ENCODE measurements at regions not wholly inside any gene's neighbourhood (a gene's known extent, or its start where the extent isn't known, plus 50 kb on each side); places are given as distances from the start of the nearest gene placed in this dataset.

GRCh38 chr4:24060932-24061331, 171.1 kb upstream of the PPARGC1A start:
- Histone ChIP-seq H3K27ac (ENCODE audit: low read length) (no peak overlapping the region), H3K36me3 (ENCODE audit: insufficient read depth, low read depth, low read length) (no peaks in the 10 kb centered on the region), H3K4me1 (ENCODE audit: insufficient read depth, low read length) (no peaks in the 10 kb centered on the region), H3K4me3 (ENCODE audit: low read length) (no peak overlapping the region), H3K9me3 (ENCODE audit: insufficient read depth, low read depth, low read length) (no peaks in the 10 kb centered on the region), H3K9ac (ENCODE audit: low read depth, low read length) (no peak overlapping the region), H3K27me3 (ENCODE audit: insufficient read depth, low read length) (no peaks in the 10 kb centered on the region)

- Histone ChIP-seq H3K9me3 (ENCODE audit: insufficient read depth, low read depth, low read length) (no peaks in the 10 kb centered on the region), H3K36me3 (ENCODE audit: insufficient read depth, low read depth, low read length) (no peaks in the 10 kb centered on the region), H3K9ac (ENCODE audit: low read depth, low read length) (no peak overlapping the region), H3K4me1 (ENCODE audit: insufficient read depth, low read length) (no peaks in the 10 kb centered on the region), H3K27me3 (ENCODE audit: insufficient read depth, low read length) (no peaks in the 10 kb centered on the region), H3K27ac (ENCODE audit: low read length) (no peak overlapping the region), H3K4me3 (ENCODE audit: low read length) (no peak overlapping the region)
Observed at GRCh38 chr4:24059839-24060238, 170.0 kb upstream of the PPARGC1A start.

DNA sequence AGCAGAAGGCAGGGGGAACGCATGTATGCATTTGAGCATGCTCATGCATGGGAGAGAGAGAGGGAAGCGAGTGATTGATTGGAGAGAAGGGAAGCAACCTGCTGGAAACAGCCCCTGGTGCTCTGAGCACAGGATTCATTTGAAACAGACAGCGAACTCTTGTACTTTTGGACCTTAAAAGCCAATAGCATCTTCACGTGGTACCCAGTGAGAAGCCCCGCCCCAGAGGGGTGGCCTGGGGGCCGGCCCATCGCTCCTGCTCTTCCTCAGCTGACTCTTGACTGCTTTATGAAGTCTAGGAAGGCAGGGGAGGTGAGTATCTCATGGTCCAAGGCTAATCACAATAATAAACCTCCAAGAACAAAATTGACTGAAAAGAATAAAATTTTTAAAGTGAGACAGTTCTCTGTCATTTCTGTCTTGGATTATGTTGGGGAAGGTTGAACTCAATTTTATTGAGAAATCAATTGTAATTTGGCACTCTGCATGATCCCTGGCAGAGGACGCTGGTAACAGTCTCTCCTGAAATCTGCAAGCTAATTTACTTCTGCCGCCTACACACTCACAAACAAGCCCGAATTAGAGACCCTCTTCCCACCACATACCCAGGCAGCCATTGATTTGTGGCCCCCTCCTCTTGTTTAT, 168.2 kb upstream of the PPARGC1A start:
- no peak overlapping the region for H3K27ac ChIP-seq (ENCODE audit: low read length)
- no peaks in the 10 kb centered on the region for H3K4me1 ChIP-seq (ENCODE audit: insufficient read depth, low read length)
- no peaks in the 10 kb centered on the region for H3K9me3 ChIP-seq (ENCODE audit: insufficient read depth, low read depth, low read length)
- no peaks in the 10 kb centered on the region for H3K27me3 ChIP-seq (ENCODE audit: insufficient read depth, low read length)
- no peak overlapping the region for H3K4me3 ChIP-seq (ENCODE audit: low read length)
- no peak overlapping the region for H3K9ac ChIP-seq (ENCODE audit: low read depth, low read length)
- H3K36me3 ChIP-seq (ENCODE audit: insufficient read depth, low read depth, low read length) = no peaks in the 10 kb centered on the region

DNA sequence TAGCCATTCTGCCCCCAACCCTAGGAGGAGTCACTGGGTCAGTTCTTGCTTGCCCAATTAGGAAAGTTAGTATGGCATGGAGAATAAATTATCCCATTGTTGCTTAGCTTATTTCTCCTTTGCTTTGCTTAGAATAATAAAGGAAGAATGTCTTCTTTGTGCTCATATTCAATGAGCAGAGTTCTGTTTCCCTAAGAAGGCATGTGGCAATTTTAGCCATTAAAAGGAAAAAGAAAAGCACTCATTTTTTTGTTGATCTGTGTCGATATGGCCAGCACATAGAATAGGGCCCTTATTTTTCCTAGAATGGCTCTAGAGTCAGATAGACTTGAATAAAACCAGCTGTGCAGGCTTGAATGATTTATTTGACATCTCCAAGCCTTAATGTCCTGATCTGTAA, 166.4 kb upstream of the PPARGC1A start:
- Histone ChIP-seq H3K4me3 (ENCODE audit: low read length) (no peak overlapping the region), H3K9ac (ENCODE audit: low read depth, low read length) (no peak overlapping the region), H3K27ac (ENCODE audit: low read length) (no peak overlapping the region), H3K36me3 (ENCODE audit: insufficient read depth, low read depth, low read length) (no peaks in the 10 kb centered on the region), H3K4me1 (ENCODE audit: insufficient read depth, low read length) (no peaks in the 10 kb centered on the region), H3K27me3 (ENCODE audit: insufficient read depth, low read length) (no peaks in the 10 kb centered on the region), H3K9me3 (ENCODE audit: insufficient read depth, low read depth, low read length) (no peaks in the 10 kb centered on the region)

GRCh38 chr4:24055623-24056022, 165.8 kb upstream of the PPARGC1A start:
- Histone ChIP-seq H3K9ac (ENCODE audit: low read depth, low read length) (no peak overlapping the region), H3K4me1 (ENCODE audit: insufficient read depth, low read length) (no peaks in the 10 kb centered on the region), H3K4me3 (ENCODE audit: low read length) (no peak overlapping the region), H3K36me3 (ENCODE audit: insufficient read depth, low read depth, low read length) (no peaks in the 10 kb centered on the region), H3K27ac (ENCODE audit: low read length) (no peak overlapping the region), H3K27me3 (ENCODE audit: insufficient read depth, low read length) (no peaks in the 10 kb centered on the region), H3K9me3 (ENCODE audit: insufficient read depth, low read depth, low read length) (no peaks in the 10 kb centered on the region)

GRCh38 chr4:24054910-24055309, 165.1 kb upstream of the PPARGC1A start:
- Histone ChIP-seq H3K27me3 (ENCODE audit: insufficient read depth, low read length) (no peaks in the 10 kb centered on the region), H3K9me3 (ENCODE audit: insufficient read depth, low read depth, low read length) (no peaks in the 10 kb centered on the region), H3K27ac (ENCODE audit: low read length) (no peak overlapping the region), H3K4me1 (ENCODE audit: insufficient read depth, low read length) (no peaks in the 10 kb centered on the region), H3K36me3 (ENCODE audit: insufficient read depth, low read depth, low read length) (no peaks in the 10 kb centered on the region), H3K4me3 (ENCODE audit: low read length) (no peak overlapping the region), H3K9ac (ENCODE audit: low read depth, low read length) (no peak overlapping the region)

GRCh38 chr4:24053934-24054333, 164.1 kb upstream of the PPARGC1A start:
- no peak overlapping the region for H3K4me3 ChIP-seq (ENCODE audit: low read length)
- H3K4me1 ChIP-seq (ENCODE audit: insufficient read depth, low read length) = no peaks in the 10 kb centered on the region
- no peaks in the 10 kb centered on the region for H3K9me3 ChIP-seq (ENCODE audit: insufficient read depth, low read depth, low read length)
- H3K27ac ChIP-seq (ENCODE audit: low read length) = no peak overlapping the region
- no peaks in the 10 kb centered on the region for H3K27me3 ChIP-seq (ENCODE audit: insufficient read depth, low read length)
- no peaks in the 10 kb centered on the region for H3K36me3 ChIP-seq (ENCODE audit: insufficient read depth, low read depth, low read length)
- no peak overlapping the region for H3K9ac ChIP-seq (ENCODE audit: low read depth, low read length)

DNA sequence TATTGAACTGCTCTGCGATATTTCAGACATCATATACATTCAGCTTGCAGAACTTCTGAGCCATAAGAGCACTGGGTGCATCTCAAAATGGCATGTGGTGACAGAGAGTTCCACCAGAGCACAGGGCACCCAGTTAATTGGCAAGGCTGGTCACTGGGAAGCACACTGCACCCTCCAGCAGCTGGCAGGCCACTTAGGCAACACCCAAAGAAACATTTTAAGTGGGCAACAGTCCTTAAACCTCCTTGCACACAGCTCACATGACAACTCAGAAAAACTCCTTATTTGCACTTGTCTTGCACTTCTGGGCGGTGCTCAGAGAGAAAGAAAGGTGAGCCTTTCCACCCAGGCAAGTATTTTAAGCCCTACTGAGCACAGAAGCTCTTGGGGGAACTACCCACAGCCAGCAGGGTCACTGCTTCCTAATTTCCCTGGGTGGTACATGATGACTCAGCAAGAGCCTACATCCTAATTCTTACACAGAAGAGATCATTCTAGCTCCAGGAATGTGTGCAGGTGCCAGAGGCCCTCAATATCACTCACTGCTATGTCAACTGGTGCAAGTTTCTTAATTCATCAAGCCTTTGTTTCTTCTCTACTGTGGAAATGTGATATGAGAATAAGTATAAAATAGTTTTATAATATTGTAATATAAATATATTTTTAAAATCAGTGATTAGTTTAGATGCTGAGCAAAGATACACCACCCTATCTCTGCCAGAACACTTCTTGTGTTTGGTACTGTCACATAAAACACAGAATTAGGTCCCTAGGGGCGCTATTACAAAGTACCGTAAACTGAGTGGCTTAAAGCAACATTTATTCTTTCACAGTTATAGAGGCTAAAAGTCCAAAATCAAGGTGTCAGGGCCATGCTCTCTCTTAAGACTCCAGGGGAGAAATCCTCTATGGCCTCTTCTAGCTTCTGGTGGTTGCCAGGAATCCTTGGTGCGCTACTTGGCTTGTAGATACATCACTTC, 155.1 kb upstream of the PPARGC1A start:
- no peaks in the 10 kb centered on the region for H3K4me1 ChIP-seq (ENCODE audit: insufficient read depth, low read length)
- H3K27me3 ChIP-seq (ENCODE audit: insufficient read depth, low read length) = no peaks in the 10 kb centered on the region

DNA sequence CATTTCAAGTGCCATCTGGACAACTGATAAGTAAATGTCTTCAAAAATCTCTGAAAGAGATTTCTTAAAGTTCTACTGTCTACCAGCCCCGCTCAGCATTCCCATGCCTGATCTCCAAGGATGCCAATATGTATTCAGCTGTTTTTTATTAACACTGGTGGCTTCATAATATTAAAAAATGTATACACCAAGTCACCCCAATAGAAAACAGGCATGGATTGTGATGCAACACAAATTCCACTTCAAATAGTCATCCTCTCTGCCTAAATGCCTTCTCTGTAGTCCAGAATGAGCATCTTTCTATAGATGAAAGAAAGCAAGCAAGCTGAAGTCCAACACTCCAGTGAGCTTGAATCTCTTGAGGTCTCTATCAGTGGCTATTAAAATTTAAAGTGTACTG, 152.2 kb upstream of the PPARGC1A start:
- H3K9ac ChIP-seq (ENCODE audit: low read depth, low read length) = no peak overlapping the region
- H3K4me1 ChIP-seq (ENCODE audit: insufficient read depth, low read length) = no peaks in the 10 kb centered on the region
- H3K4me3 ChIP-seq (ENCODE audit: low read length) = no peak overlapping the region
- no peaks in the 10 kb centered on the region for H3K9me3 ChIP-seq (ENCODE audit: insufficient read depth, low read depth, low read length)
- no peak overlapping the region for H3K27ac ChIP-seq (ENCODE audit: low read length)
- no peaks in the 10 kb centered on the region for H3K36me3 ChIP-seq (ENCODE audit: insufficient read depth, low read depth, low read length)
- no peaks in the 10 kb centered on the region for H3K27me3 ChIP-seq (ENCODE audit: insufficient read depth, low read length)

More for the DNA sequence above, 155.1 kb upstream of the PPARGC1A start:
- H3K4me3 ChIP-seq (ENCODE audit: low read length) = no peak overlapping the region
- no peak overlapping the region for H3K9ac ChIP-seq (ENCODE audit: low read depth, low read length)
- no peak overlapping the region for H3K27ac ChIP-seq (ENCODE audit: low read length)
- no peaks in the 10 kb centered on the region for H3K9me3 ChIP-seq (ENCODE audit: insufficient read depth, low read depth, low read length)
- H3K36me3 ChIP-seq (ENCODE audit: insufficient read depth, low read depth, low read length) = no peaks in the 10 kb centered on the region

- H3K9me3 ChIP-seq (ENCODE audit: insufficient read depth, low read depth, low read length) = no peaks in the 10 kb centered on the region
- no peaks in the 10 kb centered on the region for H3K36me3 ChIP-seq (ENCODE audit: insufficient read depth, low read depth, low read length)
- no peak overlapping the region for H3K9ac ChIP-seq (ENCODE audit: low read depth, low read length)
- H3K27ac ChIP-seq (ENCODE audit: low read length) = no peak overlapping the region
- no peaks in the 10 kb centered on the region for H3K27me3 ChIP-seq (ENCODE audit: insufficient read depth, low read length)
- no peaks in the 10 kb centered on the region for H3K4me1 ChIP-seq (ENCODE audit: insufficient read depth, low read length)
- H3K4me3 ChIP-seq (ENCODE audit: low read length) = no peak overlapping the region
Observed at GRCh38 chr4:24040811-24041210, 151.0 kb upstream of the PPARGC1A start.

DNA sequence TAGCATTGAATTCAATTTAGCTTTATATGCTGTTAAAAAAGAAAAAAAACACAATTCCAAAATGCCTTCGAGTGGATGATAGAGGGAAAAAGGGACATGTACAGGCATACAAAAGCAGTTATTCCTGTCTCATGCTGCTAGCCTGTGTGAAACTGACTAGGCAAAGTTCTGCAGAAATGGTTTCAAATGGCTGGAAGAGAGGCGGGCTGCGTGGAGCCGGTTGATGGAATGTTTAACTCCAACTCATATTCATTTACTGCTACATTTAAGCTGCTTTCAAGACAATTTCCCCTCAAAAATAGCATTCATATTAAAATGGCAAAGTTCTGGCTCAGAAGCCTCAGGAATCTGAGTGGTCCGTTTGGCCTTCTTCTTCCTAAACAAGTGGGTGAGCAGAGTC, 143.8 kb upstream of the PPARGC1A start:
- Histone ChIP-seq H3K9ac (ENCODE audit: low read depth, low read length) (no peak overlapping the region), H3K4me3 (ENCODE audit: low read length) (no peak overlapping the region), H3K36me3 (ENCODE audit: insufficient read depth, low read depth, low read length) (no peaks in the 10 kb centered on the region), H3K4me1 (ENCODE audit: insufficient read depth, low read length) (peaks cover 5% of the 10 kb centered on the region), H3K27me3 (ENCODE audit: insufficient read depth, low read length) (no peaks in the 10 kb centered on the region), H3K27ac (ENCODE audit: low read length) (no peak overlapping the region), H3K9me3 (ENCODE audit: insufficient read depth, low read depth, low read length) (no peaks in the 10 kb centered on the region)
